IPS-18a (cell line): ENCODE measurements at regions not wholly inside any gene's neighbourhood (a gene's known extent, or its start where the extent isn't known, plus 50 kb on each side); places are given as distances from the start of the nearest gene placed in this dataset.

Experiments
- H3K27ac ChIP-seq: one replicate; pipeline ENCODE4 v1.5.1; 2013; ENCODE audit warnings: low read length
- H3K27me3 ChIP-seq: one replicate; pipeline ENCODE4 v1.6.1; 2013; ENCODE audit warnings: mild to moderate bottlenecking, low read length; ENCODE audit not compliant: control insufficient read depth, insufficient read depth
- H3K36me3 ChIP-seq: one replicate; pipeline ENCODE4 v1.6.1; 2013; ENCODE audit warnings: low read depth, low read length; ENCODE audit not compliant: control insufficient read depth
- H3K4me1 ChIP-seq: one replicate; pipeline ENCODE4 v1.6.1; 2013; ENCODE audit warnings: low read depth, low read length; ENCODE audit not compliant: control insufficient read depth
- H3K4me3 ChIP-seq: one replicate; pipeline ENCODE4 v1.5.1; 2013; ENCODE audit warnings: low read length
- H3K9ac ChIP-seq: one replicate; pipeline ENCODE4 v1.6.1; 2013; ENCODE audit warnings: mild to moderate bottlenecking, low read length, moderate library complexity
- H3K9me3 ChIP-seq: one replicate; pipeline ENCODE4 v1.6.1; 2013; ENCODE audit warnings: low read depth, low read length; ENCODE audit not compliant: control insufficient read depth

GRCh38 chr2:57527685-57528084, 518.9 kb upstream of the VRK2 start:
- Histone ChIP-seq H3K27me3 (no peaks in the 10 kb centered on the region), H3K36me3 (no peaks in the 10 kb centered on the region), H3K4me3 (no peak overlapping the region), H3K9me3 (no peaks in the 10 kb centered on the region), H3K27ac (no peak overlapping the region), H3K4me1 (peaks cover 3% of the 10 kb centered on the region), H3K9ac (no peak overlapping the region)

GRCh38 chr2:57528499-57528898, 518.1 kb upstream of the VRK2 start:
- H3K4me1 ChIP-seq: peaks cover 3% of the 10 kb centered on the region
- no peaks in the 10 kb centered on the region for H3K36me3 ChIP-seq

GRCh38 chr2:57534358-57534757, 512.2 kb upstream of the VRK2 start:
- Histone ChIP-seq H3K9me3 (no peaks in the 10 kb centered on the region), H3K27ac (no peak overlapping the region), H3K4me3 (no peak overlapping the region), H3K27me3 (no peaks in the 10 kb centered on the region), H3K9ac (no peak overlapping the region), H3K4me1 (no peaks in the 10 kb centered on the region), H3K36me3 (no peaks in the 10 kb centered on the region)

More at GRCh38 chr2:57528499-57528898, 518.1 kb upstream of the VRK2 start:
- Histone ChIP-seq H3K9me3 (no peaks in the 10 kb centered on the region), H3K27ac (no peak overlapping the region), H3K9ac (no peak overlapping the region), H3K4me3 (no peak overlapping the region), H3K27me3 (no peaks in the 10 kb centered on the region)

- Histone ChIP-seq H3K36me3 (no peaks in the 10 kb centered on the region), H3K27ac (no peak overlapping the region), H3K9me3 (no peaks in the 10 kb centered on the region), H3K27me3 (no peaks in the 10 kb centered on the region), H3K4me3 (no peak overlapping the region), H3K4me1 (no peaks in the 10 kb centered on the region), H3K9ac (no peak overlapping the region)
These were observed 509.9 kb upstream of the VRK2 start for GRCh38 chr2:57536535-57537231.

GRCh38 chr2:57539761-57540160, 506.8 kb upstream of the VRK2 start:
- no peak overlapping the region for H3K27ac ChIP-seq
- H3K27me3 ChIP-seq: no peaks in the 10 kb centered on the region
- no peaks in the 10 kb centered on the region for H3K4me1 ChIP-seq
- no peak overlapping the region for H3K4me3 ChIP-seq
- no peaks in the 10 kb centered on the region for H3K36me3 ChIP-seq
- H3K9ac ChIP-seq: no peak overlapping the region
- H3K9me3 ChIP-seq: no peaks in the 10 kb centered on the region

- Histone ChIP-seq H3K36me3 (no peaks in the 10 kb centered on the region), H3K4me1 (peaks cover under 1% of the 10 kb centered on the region), H3K27me3 (no peaks in the 10 kb centered on the region)
These were observed 504.5 kb upstream of the VRK2 start for GRCh38 chr2:57542081-57542480.

GRCh38 chr2:57543211-57543610, 503.4 kb upstream of the VRK2 start:
- Histone ChIP-seq H3K27ac (no peak overlapping the region), H3K4me3 (no peak overlapping the region), H3K4me1 (peaks cover 5% of the 10 kb centered on the region), H3K9me3 (no peaks in the 10 kb centered on the region), H3K27me3 (no peaks in the 10 kb centered on the region), H3K36me3 (no peaks in the 10 kb centered on the region), H3K9ac (no peak overlapping the region)

More at GRCh38 chr2:57542081-57542480, 504.5 kb upstream of the VRK2 start:
- Histone ChIP-seq H3K27ac (no peak overlapping the region), H3K9ac (no peak overlapping the region), H3K4me3 (no peak overlapping the region), H3K9me3 (no peaks in the 10 kb centered on the region)

GRCh38 chr2:57544624-57545023, 502.0 kb upstream of the VRK2 start:
- Histone ChIP-seq H3K4me3 (no peak overlapping the region), H3K4me1 (peaks cover 5% of the 10 kb centered on the region), H3K9ac (no peak overlapping the region), H3K36me3 (no peaks in the 10 kb centered on the region), H3K9me3 (no peaks in the 10 kb centered on the region), H3K27me3 (no peaks in the 10 kb centered on the region), H3K27ac (no peak overlapping the region)

- Histone ChIP-seq H3K4me1 (peaks cover 5% of the 10 kb centered on the region), H3K4me3 (no peak overlapping the region), H3K36me3 (no peaks in the 10 kb centered on the region), H3K27ac (no peak overlapping the region), H3K9ac (no peak overlapping the region), H3K27me3 (no peaks in the 10 kb centered on the region), H3K9me3 (peaks cover 8% of the 10 kb centered on the region)
These were observed 500.1 kb upstream of the VRK2 start for GRCh38 chr2:57546478-57546877.

- Histone ChIP-seq H3K27me3 (no peaks in the 10 kb centered on the region), H3K27ac (no peak overlapping the region)
These were observed 496.9 kb upstream of the VRK2 start for GRCh38 chr2:57549642-57550102.

GRCh38 chr2:57550912-57551311, 495.7 kb upstream of the VRK2 start:
- no peak overlapping the region for H3K27ac ChIP-seq
- no peaks in the 10 kb centered on the region for H3K27me3 ChIP-seq
- peaks cover 8% of the 10 kb centered on the region for H3K9me3 ChIP-seq
- H3K4me1 ChIP-seq: peaks cover 5% of the 10 kb centered on the region
- no peaks in the 10 kb centered on the region for H3K36me3 ChIP-seq
- H3K4me3 ChIP-seq: no peak overlapping the region
- no peak overlapping the region for H3K9ac ChIP-seq

More at GRCh38 chr2:57549642-57550102, 496.9 kb upstream of the VRK2 start:
- Histone ChIP-seq H3K4me1 (peaks cover 5% of the 10 kb centered on the region), H3K9ac (no peak overlapping the region), H3K36me3 (no peaks in the 10 kb centered on the region), H3K9me3 (peaks cover 8% of the 10 kb centered on the region), H3K4me3 (no peak overlapping the region)

GRCh38 chr2:57552885-57553284, 493.7 kb upstream of the VRK2 start:
- Histone ChIP-seq H3K4me1 (no peaks in the 10 kb centered on the region), H3K9me3 (peaks cover 8% of the 10 kb centered on the region), H3K36me3 (no peaks in the 10 kb centered on the region), H3K9ac (no peak overlapping the region), H3K27me3 (no peaks in the 10 kb centered on the region), H3K27ac (no peak overlapping the region), H3K4me3 (no peak overlapping the region)
